HepG2 (cell line): ENCODE measurements at regions not wholly inside any gene's neighbourhood (a gene's known extent, or its start where the extent isn't known, plus 50 kb on each side); places are given as distances from the start of the nearest gene placed in this dataset.

ENCODE experiments used
- ADNP ChIP-seq: sonication (generic); formaldehyde crosslinking; IDR thresholded peaks from 2 replicates; pipeline ENCODE4 v1.4.0; 2020; ENCODE audit warnings: missing genetic modification reagents
- HNF1A ChIP-seq, 2 experiments: sonication (generic) in 1 of 2; formaldehyde crosslinking in 1 of 2; IDR thresholded peaks; 2 replicates each; pipeline versions ENCODE4 v1.4.0 to v1.6.1; 2016 to 2020; ENCODE audit warnings: borderline replicate concordance in 1 of 2, low read depth in 1 of 2, mild to moderate bottlenecking in 1 of 2, missing genetic modification reagents in 1 of 2
- PCBP2 ChIP-seq: fragments of 200-400 bp; formaldehyde crosslinking; optimal IDR thresholded peaks from 2 replicates; pipeline ENCODE3; 2018; ENCODE audit warnings: low read length, low read depth; ENCODE audit not compliant: poor library complexity, severe bottlenecking
- SOX13 ChIP-seq, 3 experiments: fragments of 450-650 bp in 1 of 3; sonication (generic) in 1 of 3; formaldehyde crosslinking in 1 of 3; IDR thresholded peaks in 2 of 3; conservative IDR thresholded peaks in 1 of 3; 2 replicates each; pipeline versions ENCODE4 v1.5.0 to v1.6.1; 2016 to 2020; ENCODE audit warnings: antibody characterized with exemption in 1 of 3, mild to moderate bottlenecking in 1 of 3, missing compliant biosample characterization in 1 of 3, missing genetic modification reagents in 1 of 3, moderate library complexity in 1 of 3
- ZNF414 ChIP-seq: sonication (generic); formaldehyde crosslinking; IDR thresholded peaks from 2 replicates; pipeline ENCODE4 v1.5.0; 2020; ENCODE audit warnings: missing genetic modification reagents
- ZNF484 ChIP-seq: sonication (generic); formaldehyde crosslinking; IDR thresholded peaks from 2 replicates; pipeline ENCODE4 v1.5.1; 2020; ENCODE audit warnings: mild to moderate bottlenecking, low read depth, missing genetic modification reagents, borderline replicate concordance
- ZNF883 ChIP-seq: sonication (generic); formaldehyde crosslinking; IDR thresholded peaks from 2 replicates; pipeline ENCODE4 v1.5.1; 2020; ENCODE audit warnings: mild to moderate bottlenecking, missing genetic modification reagents; ENCODE audit errors: not compliant biosample characterization
- TF ChIP-seq, protein P1 (sequence below): sonication (generic); formaldehyde crosslinking; IDR thresholded peaks from 2 replicates; pipeline ENCODE4 v1.9.0; 2021; ENCODE audit warnings: missing genetic modification reagents, borderline replicate concordance

GRCh38 chr3:194003114-194004057 is 132.6 kb upstream of the HES1 start (continued):
- TF ChIP-seq, protein P1, sequence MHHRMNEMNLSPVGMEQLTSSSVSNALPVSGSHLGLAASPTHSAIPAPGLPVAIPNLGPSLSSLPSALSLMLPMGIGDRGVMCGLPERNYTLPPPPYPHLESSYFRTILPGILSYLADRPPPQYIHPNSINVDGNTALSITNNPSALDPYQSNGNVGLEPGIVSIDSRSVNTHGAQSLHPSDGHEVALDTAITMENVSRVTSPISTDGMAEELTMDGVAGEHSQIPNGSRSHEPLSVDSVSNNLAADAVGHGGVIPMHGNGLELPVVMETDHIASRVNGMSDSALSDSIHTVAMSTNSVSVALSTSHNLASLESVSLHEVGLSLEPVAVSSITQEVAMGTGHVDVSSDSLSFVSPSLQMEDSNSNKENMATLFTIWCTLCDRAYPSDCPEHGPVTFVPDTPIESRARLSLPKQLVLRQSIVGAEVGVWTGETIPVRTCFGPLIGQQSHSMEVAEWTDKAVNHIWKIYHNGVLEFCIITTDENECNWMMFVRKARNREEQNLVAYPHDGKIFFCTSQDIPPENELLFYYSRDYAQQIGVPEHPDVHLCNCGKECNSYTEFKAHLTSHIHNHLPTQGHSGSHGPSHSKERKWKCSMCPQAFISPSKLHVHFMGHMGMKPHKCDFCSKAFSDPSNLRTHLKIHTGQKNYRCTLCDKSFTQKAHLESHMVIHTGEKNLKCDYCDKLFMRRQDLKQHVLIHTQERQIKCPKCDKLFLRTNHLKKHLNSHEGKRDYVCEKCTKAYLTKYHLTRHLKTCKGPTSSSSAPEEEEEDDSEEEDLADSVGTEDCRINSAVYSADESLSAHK (CRISPR knock-in tag): no peak
- TF ChIP-seq ZNF883 (CRISPR knock-in tag): no peak
- TF ChIP-seq SOX13 (IDR thresholded peaks at IDR 0.05): no peak
- peak in 1 of 2 experiments; percentile 11; a peak in 1 of 4 replicates for TF ChIP-seq SOX13 (CRISPR knock-in tag; conservative IDR thresholded peaks at IDR 0.05 in 1 of 2, IDR thresholded peaks at IDR 0.05 in 1 of 2)
- peak; percentile 51; the same call in 1 of the 2 replicates for TF ChIP-seq ZNF414 (CRISPR knock-in tag)
- no peak for TF ChIP-seq ZNF484 (CRISPR knock-in tag)
- TF ChIP-seq ADNP: no peak
- no peak for TF ChIP-seq PCBP2
- no peak for TF ChIP-seq HNF1A (IDR thresholded peaks at IDR 0.05; ENCODE audit: low read depth)
- TF ChIP-seq HNF1A (CRISPR knock-in tag; IDR thresholded peaks at IDR 0.05; ENCODE audit: borderline replicate concordance): 0 out of 2 replicates have a peak, but pooled peaks have one; percentile 24
